Keratinocyte (primary cell): ENCODE measurements at regions not wholly inside any gene's neighbourhood (a gene's known extent, or its start where the extent isn't known, plus 50 kb on each side); places are given as distances from the start of the nearest gene placed in this dataset.

Source experiments
- DNase-seq: peaks from one replicate; pipeline ENCODE4 v3.0.0-alpha.2; 2011; ENCODE audit warnings: low read depth, missing footprints, low spot score
- FAIRE-seq: peaks from 2 replicates; lab custom pipeline; 2011; peaks lifted over from hg19 to GRCh38; lab: Jason Lieb, UNC
- H2AFZ ChIP-seq: 2 replicates; pipeline ENCODE4 v1.6.0; 2012; ENCODE audit warnings: low read length, control low read depth, inconsistent platforms; ENCODE audit not compliant: control insufficient read depth
- H3K27ac ChIP-seq: 2 replicates; pipeline ENCODE4 v1.5.1; 2011; ENCODE audit warnings: low read length; ENCODE audit not compliant: control insufficient read depth, insufficient read depth
- H3K27me3 ChIP-seq: 3 replicates; pipeline ENCODE4 v1.6.0; 2011; ENCODE audit warnings: low read length; ENCODE audit not compliant: control insufficient read depth, insufficient read depth; ENCODE audit errors: extremely low read depth
- H3K36me3 ChIP-seq, 2 experiments: 2 replicates in 1 of 2; 3 replicates in 1 of 2; pipeline ENCODE4 v1.5.1; 2011; ENCODE audit warnings: low read length in 2 of 2, mild to moderate bottlenecking in 1 of 2; ENCODE audit not compliant: control insufficient read depth in 2 of 2, insufficient read depth in 2 of 2; ENCODE audit errors: extremely low read depth in 1 of 2
- H3K4me1 ChIP-seq: 3 replicates; pipeline ENCODE4 v1.5.1; 2011; ENCODE audit warnings: low read length; ENCODE audit not compliant: control insufficient read depth, insufficient read depth; ENCODE audit errors: extremely low read depth
- H3K4me2 ChIP-seq: 3 replicates; pipeline ENCODE4 v1.6.0; 2011; ENCODE audit warnings: low read depth, low read length; ENCODE audit not compliant: control insufficient read depth, insufficient read depth; ENCODE audit errors: extremely low read depth
- H3K4me3 ChIP-seq, 3 experiments: fragments of 200-600 bp in 1 of 3; sonication (generic) in 1 of 3; 2 replicates in 2 of 3; 3 replicates in 1 of 3; pipeline ENCODE4 v1.5.1; 2011 to 2016; ENCODE audit warnings: low read length in 3 of 3, mild to moderate bottlenecking in 3 of 3, control low read depth in 2 of 3, inconsistent platforms in 1 of 3, low read depth in 1 of 3, mixed read lengths in 1 of 3, mixed run types in 1 of 3, moderate library complexity in 1 of 3; ENCODE audit not compliant: control insufficient read depth in 2 of 3, insufficient read depth in 2 of 3; ENCODE audit errors: extremely low read depth in 1 of 3
- H3K79me2 ChIP-seq: 2 replicates; pipeline ENCODE4 v1.6.0; 2012; ENCODE audit warnings: low read length; ENCODE audit not compliant: control insufficient read depth, insufficient read depth
- H3K9ac ChIP-seq: 3 replicates; pipeline ENCODE4 v1.6.0; 2011; ENCODE audit warnings: low read length; ENCODE audit not compliant: control insufficient read depth, insufficient read depth; ENCODE audit errors: extremely low read depth
- H3K9me1 ChIP-seq: 3 replicates; pipeline ENCODE4 v1.6.0; 2011; ENCODE audit warnings: low read length; ENCODE audit not compliant: control insufficient read depth, insufficient read depth; ENCODE audit errors: extremely low read depth
- H3K9me3 ChIP-seq: 2 replicates; pipeline ENCODE4 v1.5.1; 2012; ENCODE audit warnings: low read depth, low read length; ENCODE audit not compliant: control insufficient read depth
- H4K20me1 ChIP-seq: 3 replicates; pipeline ENCODE4 v1.6.0; 2011; ENCODE audit warnings: low read length; ENCODE audit not compliant: control insufficient read depth, insufficient read depth; ENCODE audit errors: extremely low read depth
- EZH2 ChIP-seq: IDR thresholded peaks from one replicate; pipeline ENCODE4 v1.6.1; 2012; ENCODE audit warnings: inconsistent platforms, mild to moderate bottlenecking, low read length, moderate library complexity
- dilution Hi-C: fragments of 300-500 bp; cut with MboI; formaldehyde crosslinking; loops from one replicate; pipeline ENCODE4 v1.7.0; 2020; ENCODE audit warnings: low sequenced_read_pairs; ENCODE audit not compliant: extremely low pct_ligation_motif_present
- TF ChIP-seq, protein P1 (sequence below), 3 experiments: IDR thresholded peaks in 1 of 3; conservative IDR thresholded peaks in 1 of 3; optimal IDR thresholded peaks in 1 of 3; 2 replicates in 2 of 3; 3 replicates in 1 of 3; pipeline versions ENCODE3 to v1.5.1; 2011; ENCODE audit warnings: low read length in 3 of 3, mild to moderate bottlenecking in 3 of 3, moderate library complexity in 2 of 3, control low read depth in 1 of 3, inconsistent platforms in 1 of 3; ENCODE audit not compliant: insufficient read depth in 2 of 3; ENCODE audit errors: extremely low read depth in 1 of 3

GRCh38 chr18:46289931-46290330, 185.7 kb downstream of the HAUS1 start:
- no peaks in the 10 kb centered on the region for H3K9me1 ChIP-seq
- no peaks in the 10 kb centered on the region for H3K27me3 ChIP-seq
- H4K20me1 ChIP-seq = no peaks in the 10 kb centered on the region
- FAIRE-seq (no peak), DNase-seq (no peak)
- H3K9me3 ChIP-seq = no peaks in the 10 kb centered on the region
- H3K4me2 ChIP-seq = no peak overlapping the region
- no peaks in the 10 kb centered on the region for H3K36me3 ChIP-seq
- H3K27ac ChIP-seq = no peak overlapping the region
- dilution Hi-C loops = no loop called here
- no peak overlapping the region for H3K4me3 ChIP-seq
- H3K9ac ChIP-seq = no peak overlapping the region
- TF ChIP-seq, protein P1, sequence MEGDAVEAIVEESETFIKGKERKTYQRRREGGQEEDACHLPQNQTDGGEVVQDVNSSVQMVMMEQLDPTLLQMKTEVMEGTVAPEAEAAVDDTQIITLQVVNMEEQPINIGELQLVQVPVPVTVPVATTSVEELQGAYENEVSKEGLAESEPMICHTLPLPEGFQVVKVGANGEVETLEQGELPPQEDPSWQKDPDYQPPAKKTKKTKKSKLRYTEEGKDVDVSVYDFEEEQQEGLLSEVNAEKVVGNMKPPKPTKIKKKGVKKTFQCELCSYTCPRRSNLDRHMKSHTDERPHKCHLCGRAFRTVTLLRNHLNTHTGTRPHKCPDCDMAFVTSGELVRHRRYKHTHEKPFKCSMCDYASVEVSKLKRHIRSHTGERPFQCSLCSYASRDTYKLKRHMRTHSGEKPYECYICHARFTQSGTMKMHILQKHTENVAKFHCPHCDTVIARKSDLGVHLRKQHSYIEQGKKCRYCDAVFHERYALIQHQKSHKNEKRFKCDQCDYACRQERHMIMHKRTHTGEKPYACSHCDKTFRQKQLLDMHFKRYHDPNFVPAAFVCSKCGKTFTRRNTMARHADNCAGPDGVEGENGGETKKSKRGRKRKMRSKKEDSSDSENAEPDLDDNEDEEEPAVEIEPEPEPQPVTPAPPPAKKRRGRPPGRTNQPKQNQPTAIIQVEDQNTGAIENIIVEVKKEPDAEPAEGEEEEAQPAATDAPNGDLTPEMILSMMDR (optimal IDR thresholded peaks at IDR 0.05 in 1 of 3, IDR thresholded peaks at IDR 0.05 in 1 of 3, conservative IDR thresholded peaks at IDR 0.05 in 1 of 3; ENCODE audit: extremely low read depth in 1 of 3, insufficient read depth in 2 of 3, low read length in 3 of 3) = no peak
- no peak for TF ChIP-seq EZH2
- no peak overlapping the region for H2AFZ ChIP-seq
- H3K4me1 ChIP-seq = peaks cover 7% of the 10 kb centered on the region
- H3K79me2 ChIP-seq = no peaks in the 10 kb centered on the region

GRCh38 chr18:46290440-46291020, 186.3 kb downstream of the HAUS1 start:
- Histone ChIP-seq H3K4me1 (peaks cover 7% of the 10 kb centered on the region), H3K9me1 (no peaks in the 10 kb centered on the region), H3K27ac (no peak overlapping the region), H2AFZ (no peak overlapping the region), H3K4me3 (no peak overlapping the region), H3K79me2 (no peaks in the 10 kb centered on the region), H3K36me3 (no peaks in the 10 kb centered on the region), H3K27me3 (no peaks in the 10 kb centered on the region), H3K9me3 (no peaks in the 10 kb centered on the region), H3K9ac (no peak overlapping the region), H4K20me1 (no peaks in the 10 kb centered on the region), H3K4me2 (no peak overlapping the region)
- dilution Hi-C loops = no loop called here
- FAIRE-seq = no peak
- TF ChIP-seq, protein P1 (optimal IDR thresholded peaks at IDR 0.05 in 1 of 3, IDR thresholded peaks at IDR 0.05 in 1 of 3, conservative IDR thresholded peaks at IDR 0.05 in 1 of 3; ENCODE audit: extremely low read depth in 1 of 3, insufficient read depth in 2 of 3, low read length in 3 of 3) = no peak
- TF ChIP-seq EZH2 = no peak
- DNase-seq = no peak
